ENCODE measurements at regions not wholly inside any gene's neighbourhood (a gene's known extent, or its start where the extent isn't known, plus 50 kb on each side); places are given as distances from the start of the nearest gene placed in this dataset.

- no peak overlapping the region for H3K23ac ChIP-seq (ENCODE audit: insufficient read length, low read depth, low read length)
- Mint-ChIP-seq H3K4me1 (peaks cover 8 to 9% of the 10 kb centered on the region in 2 experiments), H3K36me3 (ENCODE audit: insufficient read depth in 1 of 3, low read depth in 3 of 3) (no peaks in the 10 kb centered on the region), H3K4me3 (no peak overlapping the region), H3K27me3 (ENCODE audit: low read depth) (no peaks in the 10 kb centered on the region), H3K27ac (no peak overlapping the region), H3K9me3 (no peaks in the 10 kb centered on the region)
- H3K56ac ChIP-seq (ENCODE audit: insufficient read length, low read depth, low read length) = no peak overlapping the region
- H4K8ac ChIP-seq (replicated peaks; ENCODE audit: insufficient read length, low read depth, low read length) = no peak overlapping the region
- H2BK15ac ChIP-seq (ENCODE audit: low read depth, low read length) = no peak overlapping the region
- no peaks in the 10 kb centered on the region for H3K79me1 ChIP-seq (ENCODE audit: insufficient read depth, low read depth, low read length, poor library complexity, severe bottlenecking)
- H2BK120ac ChIP-seq (ENCODE audit: low read depth, low read length, poor library complexity, severe bottlenecking) = no peak overlapping the region
- H3K18ac ChIP-seq (ENCODE audit: insufficient read length, low read depth, low read length) = no peak overlapping the region
- WGBS (ENCODE audit: extremely low coverage, insufficient read length, low lambda C conversion rate) = no CpG with 5 or more reads among the region's 2 CpGs
- no peak overlapping the region for H2BK20ac ChIP-seq (ENCODE audit: low read depth, low read length, poor library complexity, severe bottlenecking)
- H3K4me2 ChIP-seq (ENCODE audit: insufficient read depth, insufficient read length, low read length) = no peak overlapping the region
- no peak overlapping the region for H3K27ac ChIP-seq (ENCODE audit: insufficient read length, low read depth, low read length)
- DNase-seq = no peak
- TF ChIP-seq CTCF (conservative IDR thresholded peaks at IDR 0.05) = no peak
- H4K5ac ChIP-seq (ENCODE audit: insufficient read length, low read depth, low read length) = no peak overlapping the region
- no peak overlapping the region for H2AFZ ChIP-seq (ENCODE audit: low read length)
- H3K4ac ChIP-seq (ENCODE audit: low read depth, low read length) = no peak overlapping the region
- H2BK12ac ChIP-seq (ENCODE audit: insufficient read length, low read depth, low read length) = no peak overlapping the region
- no peak overlapping the region for H3K9ac ChIP-seq (ENCODE audit: extremely low read depth, insufficient read length, low read length)
- H3K23me2 ChIP-seq (ENCODE audit: insufficient read length, low read depth, low read length, poor library complexity, severe bottlenecking) = no peaks in the 10 kb centered on the region
- H3T11ph ChIP-seq (ENCODE audit: low read length) = no peak overlapping the region
- no peak overlapping the region for H2AK5ac ChIP-seq (ENCODE audit: insufficient read length, low read length)
- no peaks in the 10 kb centered on the region for H3K4me1 ChIP-seq (ENCODE audit: insufficient read depth, low read length)
- H4K20me1 ChIP-seq (ENCODE audit: control insufficient read depth, insufficient read depth, insufficient read length) = no peaks in the 10 kb centered on the region
- H3K14ac ChIP-seq (ENCODE audit: insufficient read depth, low read length) = no peak overlapping the region
- no peak overlapping the region for H2BK5ac ChIP-seq (ENCODE audit: insufficient read length, low read length)
- H3K79me2 ChIP-seq (ENCODE audit: insufficient read depth, low read length) = no peaks in the 10 kb centered on the region
- no peak overlapping the region for H4K91ac ChIP-seq (ENCODE audit: insufficient read length, low read depth, low read length)
- H3K9me3 ChIP-seq (ENCODE audit: control insufficient read depth, low read depth, low read length) = no peaks in the 10 kb centered on the region
- H3K27me3 ChIP-seq (ENCODE audit: insufficient read depth, low read length) = no peaks in the 10 kb centered on the region
Observed at GRCh38 chr4:164115236-164115635, 620.7 kb downstream of the TMA16 start.
